HG02885 (cell line): ENCODE measurements at regions not wholly inside any gene's neighbourhood (a gene's known extent, or its start where the extent isn't known, plus 50 kb on each side); places are given as distances from the start of the nearest gene placed in this dataset.
"Not testable (repeated sequence)": the region's sequence is repeated elsewhere in the genome, so short reads cannot be mapped to it uniquely, and the experiment has no call there.

Experiments
- ATAC-seq: cut with Tn5 transposase; IDR thresholded peaks from one replicate; pipeline ENCODE4 v1.9.1; 2021; ENCODE audit warnings: mild to moderate bottlenecking; ENCODE audit not compliant: unreplicated experiment, poor library complexity

- no peak for ATAC-seq
These were observed 103.3 kb downstream of the TMEM144 start for GRCh38 chr4:158313566-158313965.

DNA sequence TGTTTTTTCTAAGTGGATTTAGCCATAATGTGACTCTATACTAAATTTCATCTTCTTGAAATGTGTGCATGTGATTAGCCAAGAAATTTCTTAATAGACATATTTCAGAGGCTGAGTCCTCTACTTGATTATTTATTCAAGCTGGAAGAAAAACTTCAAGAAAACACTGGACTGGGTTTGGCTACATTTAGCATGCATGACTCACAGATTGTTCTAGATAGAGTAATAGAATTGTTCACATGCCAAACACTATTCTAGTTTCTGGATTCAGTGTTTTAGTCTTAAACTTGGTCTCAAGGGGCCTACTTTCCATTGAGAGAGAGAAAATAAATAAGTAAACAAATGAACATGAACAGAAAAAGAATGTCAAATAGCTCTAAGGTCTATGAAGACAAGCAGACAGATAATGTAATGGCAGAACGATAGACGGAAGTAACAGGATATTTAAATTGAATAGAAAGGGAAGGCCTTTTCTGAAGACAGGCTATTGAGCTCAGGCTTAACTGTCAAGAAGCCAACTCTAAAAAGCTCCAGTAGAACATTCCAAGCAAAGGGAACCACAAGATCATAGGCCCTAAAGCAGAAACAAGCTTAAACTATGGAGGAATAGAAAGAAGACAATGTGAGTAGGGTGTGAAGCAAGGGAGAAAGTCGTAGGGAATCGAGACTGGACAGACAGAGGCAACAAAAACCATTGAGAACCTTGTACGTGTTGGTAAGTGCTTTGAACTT is 104.6 kb downstream of the TMEM144 start:
- no peak for ATAC-seq

- no peak for ATAC-seq
These were observed 105.4 kb downstream of the TMEM144 start for GRCh38 chr4:158315706-158316105.

GRCh38 chr4:158316264-158316663 is 106.0 kb downstream of the TMEM144 start:
- peak; percentile 72 for ATAC-seq

DNA sequence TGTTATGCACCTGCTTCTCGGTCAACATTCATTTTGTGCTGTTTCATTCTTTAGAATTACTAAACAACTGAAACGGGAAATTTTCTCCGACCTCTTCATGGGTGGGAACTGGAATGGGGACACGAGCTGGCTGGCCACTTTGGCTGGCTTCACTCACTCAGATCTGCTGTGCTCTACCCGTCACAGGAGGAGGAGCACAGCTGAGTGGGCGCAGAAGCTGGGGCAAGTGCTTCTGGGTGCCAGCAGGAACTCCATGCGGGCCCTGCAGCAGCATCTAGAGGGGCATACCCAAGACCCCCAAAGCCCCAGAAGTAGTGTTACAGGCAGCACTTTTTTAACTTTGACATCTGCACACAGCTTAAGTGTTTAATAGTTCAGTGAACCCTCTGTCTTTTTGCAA is 109.6 kb downstream of the TMEM144 start:
- ATAC-seq = no peak

- ATAC-seq = no peak
These were observed 111.8 kb downstream of the TMEM144 start for GRCh38 chr4:158322109-158322508.

GRCh38 chr4:158327525-158327924 is 117.2 kb downstream of the TMEM144 start:
- ATAC-seq = no peak

- ATAC-seq = no peak
These were observed 121.6 kb downstream of the TMEM144 start for GRCh38 chr4:158331863-158332262.

DNA sequence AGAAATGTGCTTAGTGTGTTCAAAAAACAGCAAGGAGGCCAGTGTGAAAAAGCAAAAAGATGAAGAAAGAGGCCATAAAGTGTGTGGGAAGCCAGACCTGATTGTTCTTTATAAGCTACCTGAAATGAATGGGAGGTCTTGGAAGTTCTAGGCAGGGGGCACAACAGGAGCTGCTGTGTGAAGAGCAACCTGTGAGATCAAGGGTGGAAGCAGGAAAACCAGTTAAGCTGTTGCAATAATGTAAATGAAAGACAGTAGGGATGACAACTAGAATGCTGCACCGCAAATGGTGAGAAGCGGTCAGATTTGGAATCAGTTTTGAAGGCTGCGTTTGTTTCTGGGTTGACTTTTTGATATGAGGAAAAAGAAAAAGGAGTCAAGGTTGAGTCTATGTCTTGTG is 123.5 kb downstream of the TMEM144 start:
- no peak for ATAC-seq

DNA sequence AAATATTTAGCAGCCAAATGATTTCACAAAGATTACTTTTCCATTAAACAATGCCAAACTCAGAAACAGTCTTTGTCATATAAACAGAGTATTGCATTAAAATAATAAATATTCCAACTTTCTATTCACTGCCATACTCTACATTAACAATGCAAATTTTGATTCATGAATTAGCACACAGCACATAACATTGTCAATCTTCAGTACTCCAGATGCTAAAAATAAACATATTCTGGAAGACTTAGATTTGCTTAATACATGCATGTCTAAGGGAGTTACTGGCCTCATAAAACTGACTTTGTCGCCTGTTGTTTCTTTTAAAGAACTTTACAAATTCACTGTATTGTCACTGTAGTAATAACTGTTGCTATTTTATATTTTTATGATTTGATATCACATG is 131.6 kb downstream of the TMEM144 start:
- no peak for ATAC-seq

- no peak for ATAC-seq
These were observed 136.3 kb downstream of the TMEM144 start for GRCh38 chr4:158346576-158346975.

- ATAC-seq = no peak
These were observed 137.3 kb downstream of the TMEM144 start for GRCh38 chr4:158347556-158347955.

GRCh38 chr4:158350161-158350560 is 139.9 kb downstream of the TMEM144 start:
- ATAC-seq = no peak

GRCh38 chr4:158353541-158354304 is 143.4 kb downstream of the TMEM144 start:
- ATAC-seq = no peak

DNA sequence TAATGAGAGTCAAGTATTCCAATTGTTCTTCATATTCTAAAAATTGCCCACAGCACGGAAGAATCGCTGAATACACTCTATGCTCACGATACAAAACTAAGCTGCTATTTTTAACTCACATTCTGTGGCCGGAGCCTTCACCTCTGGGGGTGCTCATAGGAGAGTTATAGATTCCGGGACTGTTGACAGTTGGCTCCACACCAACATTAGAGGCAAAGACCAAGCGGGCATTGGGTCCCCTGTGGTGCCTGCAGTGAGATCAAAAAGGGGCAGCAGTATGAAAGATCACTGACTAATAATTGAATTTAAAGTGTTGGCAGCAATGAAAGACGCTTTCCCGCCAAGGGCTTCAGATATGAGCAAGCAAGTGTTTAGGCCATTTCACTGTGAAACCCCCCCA is 146.0 kb downstream of the TMEM144 start:
- ATAC-seq = no peak

DNA sequence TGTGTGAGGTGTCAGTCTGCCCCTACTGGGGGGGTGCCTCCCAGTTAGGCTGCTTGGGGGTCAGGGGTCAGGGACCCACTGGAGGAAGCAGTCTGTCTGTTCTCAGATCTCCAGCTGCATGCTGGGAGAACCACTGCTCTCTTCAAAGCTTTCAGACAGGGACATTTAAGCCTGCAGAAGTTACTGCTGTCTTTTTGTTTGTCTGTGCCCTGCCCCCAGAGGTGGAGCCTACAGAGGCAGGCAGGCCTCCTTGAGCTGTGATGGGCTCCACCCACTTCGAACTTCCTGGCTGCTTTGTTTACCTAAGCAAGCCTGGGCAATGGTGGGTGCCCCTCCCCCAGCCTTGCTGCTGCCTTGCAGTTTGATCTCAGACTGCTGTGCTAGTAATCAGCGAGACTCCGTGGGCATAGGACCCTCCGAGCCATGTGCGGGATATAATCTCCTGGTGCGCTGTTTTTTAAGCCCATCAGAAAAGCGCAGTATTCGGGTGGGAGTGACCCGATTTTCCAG is 153.7 kb upstream of the RXFP1 start:
- not testable (repeated sequence) for ATAC-seq

GRCh38 chr4:158371158-158371557 is 150.5 kb upstream of the RXFP1 start:
- no peak for ATAC-seq

DNA sequence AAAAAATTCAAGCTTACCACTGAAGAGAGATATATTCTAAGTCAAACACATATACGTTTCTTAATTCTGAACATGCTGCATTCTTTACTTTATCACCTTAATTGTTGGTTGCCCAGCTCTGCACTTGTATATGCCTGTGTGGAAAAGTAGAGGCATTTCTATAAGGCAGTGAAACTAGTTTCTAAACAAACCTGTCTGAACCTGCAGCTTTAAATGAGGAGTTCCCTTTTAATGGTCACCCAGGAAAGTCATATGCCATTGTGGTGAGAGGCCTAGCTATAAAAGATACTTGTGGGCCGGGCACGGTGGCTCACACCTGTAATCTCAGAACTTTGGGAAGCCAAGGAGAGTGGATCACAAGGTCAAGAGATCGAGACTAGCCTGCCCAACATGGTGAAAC is 147.4 kb upstream of the RXFP1 start:
- no peak for ATAC-seq

DNA sequence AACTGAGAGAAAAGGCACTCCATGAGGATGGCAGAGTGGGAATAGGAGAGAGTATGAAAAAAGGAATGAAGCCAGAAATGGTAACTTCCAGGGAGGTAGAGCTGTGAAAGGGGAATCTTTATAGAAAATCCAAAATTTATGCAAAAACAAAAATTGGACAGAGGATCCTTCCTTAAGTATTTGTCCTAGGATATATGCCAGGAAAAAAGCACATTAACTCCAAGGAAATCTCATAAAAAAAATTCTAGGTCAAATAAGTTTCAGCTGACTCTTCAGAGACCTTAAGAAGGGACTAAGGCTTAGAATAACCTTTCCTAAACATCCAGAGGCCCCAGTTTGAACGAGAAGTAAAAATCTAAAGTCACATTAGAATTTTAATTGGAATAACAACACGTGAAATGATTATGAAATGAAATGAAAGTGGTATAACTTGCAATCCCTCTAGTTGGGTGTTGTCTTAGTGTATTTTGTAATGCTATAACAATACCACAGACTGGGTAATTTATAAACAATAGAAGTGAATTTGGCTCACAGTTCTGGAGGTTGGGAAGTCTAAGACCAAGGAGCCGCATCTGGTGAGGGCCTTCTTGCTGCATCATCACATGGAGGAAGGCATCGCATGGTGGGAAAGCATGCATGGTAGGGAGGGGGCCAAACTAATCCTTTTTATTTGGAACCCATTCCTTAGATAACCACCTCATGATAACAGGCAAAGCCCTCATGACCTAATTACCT is 145.4 kb upstream of the RXFP1 start:
- ATAC-seq = no peak

DNA sequence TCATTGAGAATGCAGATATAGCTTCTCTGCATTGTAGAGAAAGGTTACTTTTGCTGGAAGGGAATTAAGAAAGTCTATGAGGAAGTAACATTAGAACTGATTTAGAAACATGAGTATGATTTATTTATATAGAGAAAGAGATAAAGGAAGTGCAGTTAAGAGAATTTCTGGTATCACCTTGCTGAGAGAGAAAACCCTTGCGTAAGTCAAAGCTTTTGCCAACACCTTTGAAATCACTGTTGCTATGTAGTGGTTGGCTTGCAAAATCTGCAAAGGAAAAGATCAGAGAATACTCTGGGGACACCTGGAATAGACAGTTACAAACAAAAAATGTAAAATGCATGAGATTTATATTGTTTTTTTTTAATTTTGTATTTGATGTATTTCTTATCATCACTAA is 137.3 kb upstream of the RXFP1 start:
- no peak for ATAC-seq

DNA sequence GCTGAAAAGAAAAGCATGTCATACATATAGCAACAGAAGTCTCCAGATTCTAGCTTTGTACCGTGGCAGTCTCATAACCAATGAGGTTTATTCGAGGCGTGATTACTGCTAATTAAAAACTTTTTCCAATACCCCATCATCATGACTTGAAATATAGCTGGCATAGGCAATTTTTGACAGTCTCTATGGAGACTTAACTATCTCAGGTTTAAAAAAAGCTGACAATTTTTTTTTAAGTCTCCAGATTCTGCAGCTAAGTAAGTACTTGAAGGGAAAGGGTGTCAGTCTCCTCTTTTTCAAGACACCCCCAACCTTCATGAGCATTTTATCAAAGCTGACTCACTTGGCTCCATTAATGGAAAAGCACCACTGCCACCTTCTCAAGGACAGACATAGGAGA is 126.3 kb upstream of the RXFP1 start:
- no peak for ATAC-seq
